ENCODE measurements at regions not wholly inside any gene's neighbourhood (a gene's known extent, or its start where the extent isn't known, plus 50 kb on each side); places are given as distances from the start of the nearest gene placed in this dataset.

DNA sequence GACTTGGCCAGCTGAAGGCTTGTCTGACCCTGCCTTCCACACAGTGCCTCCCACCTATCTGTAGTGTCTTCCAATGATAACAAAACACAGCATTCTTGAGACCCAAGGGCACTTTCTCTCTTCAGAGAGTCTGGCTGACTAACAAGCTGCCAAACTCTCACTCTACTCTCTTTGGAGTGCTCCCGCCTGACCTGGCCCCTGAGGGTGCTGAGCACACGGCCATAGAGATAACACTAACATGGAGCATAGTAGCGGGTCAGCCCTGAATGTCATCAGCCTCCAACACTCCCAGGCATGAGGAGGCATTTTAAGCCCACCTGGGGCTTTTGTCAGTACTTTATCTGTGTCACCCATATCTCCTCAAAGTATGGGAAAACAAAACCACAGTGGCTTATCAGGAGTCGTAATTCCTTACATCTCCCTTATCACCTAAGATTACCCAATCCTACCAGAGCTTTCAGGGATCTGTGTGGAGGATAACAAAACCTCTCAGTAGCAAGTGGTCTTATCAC is 160.3 kb upstream of the TCF4 start:
- H3K36me3 ChIP-seq (ENCODE audit: control insufficient read depth, insufficient read depth, low read length), result no peaks in the 10 kb centered on the region
- TF ChIP-seq, protein P1, sequence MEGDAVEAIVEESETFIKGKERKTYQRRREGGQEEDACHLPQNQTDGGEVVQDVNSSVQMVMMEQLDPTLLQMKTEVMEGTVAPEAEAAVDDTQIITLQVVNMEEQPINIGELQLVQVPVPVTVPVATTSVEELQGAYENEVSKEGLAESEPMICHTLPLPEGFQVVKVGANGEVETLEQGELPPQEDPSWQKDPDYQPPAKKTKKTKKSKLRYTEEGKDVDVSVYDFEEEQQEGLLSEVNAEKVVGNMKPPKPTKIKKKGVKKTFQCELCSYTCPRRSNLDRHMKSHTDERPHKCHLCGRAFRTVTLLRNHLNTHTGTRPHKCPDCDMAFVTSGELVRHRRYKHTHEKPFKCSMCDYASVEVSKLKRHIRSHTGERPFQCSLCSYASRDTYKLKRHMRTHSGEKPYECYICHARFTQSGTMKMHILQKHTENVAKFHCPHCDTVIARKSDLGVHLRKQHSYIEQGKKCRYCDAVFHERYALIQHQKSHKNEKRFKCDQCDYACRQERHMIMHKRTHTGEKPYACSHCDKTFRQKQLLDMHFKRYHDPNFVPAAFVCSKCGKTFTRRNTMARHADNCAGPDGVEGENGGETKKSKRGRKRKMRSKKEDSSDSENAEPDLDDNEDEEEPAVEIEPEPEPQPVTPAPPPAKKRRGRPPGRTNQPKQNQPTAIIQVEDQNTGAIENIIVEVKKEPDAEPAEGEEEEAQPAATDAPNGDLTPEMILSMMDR (IDR thresholded peaks at IDR 0.05; ENCODE audit: insufficient read depth, low read depth, low read length), result no peak
- POLR2A ChIA-PET, result no interaction called here
- H3K4me3 ChIP-seq (ENCODE audit: low read depth, low read length), result no peak overlapping the region
- DNase-seq (ENCODE audit: low read depth), result no peak
- no peaks in the 10 kb centered on the region for H3K27me3 ChIP-seq (ENCODE audit: control insufficient read depth, insufficient read depth, low read length)
- CTCF ChIA-PET, result interaction anchor here (0.7 to 1.6 kb wide), 2 partner anchors 13 to 15 kb away, joined by 3 to 5 read pairs; no protein-coding TSS in a partner anchor

DNA sequence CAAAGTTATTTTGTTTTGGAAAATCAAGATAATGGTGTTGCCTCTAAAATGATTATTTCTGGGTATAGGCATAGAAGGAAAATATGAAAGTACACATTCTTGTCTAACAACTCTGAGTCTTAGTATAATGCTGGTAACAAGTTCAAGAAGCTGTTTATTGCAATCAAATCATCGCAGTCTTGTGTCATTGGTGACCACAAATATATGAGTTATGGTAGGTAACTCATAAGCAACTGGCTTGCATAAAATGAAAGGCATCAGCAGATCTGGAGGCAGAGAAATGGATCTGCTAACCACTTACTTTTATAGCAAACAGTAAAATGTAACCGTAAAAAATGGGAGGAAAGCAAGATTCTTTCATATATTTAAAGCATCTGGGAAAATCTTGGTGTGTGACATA is 156.2 kb upstream of the TCF4 start:
- Histone ChIP-seq H3K36me3 (ENCODE audit: control insufficient read depth, insufficient read depth, low read length) (no peaks in the 10 kb centered on the region), H3K4me3 (ENCODE audit: low read depth, low read length) (no peak overlapping the region), H3K27me3 (ENCODE audit: control insufficient read depth, insufficient read depth, low read length) (no peaks in the 10 kb centered on the region)
- TF ChIP-seq, protein P1 (IDR thresholded peaks at IDR 0.05; ENCODE audit: insufficient read depth, low read depth, low read length), result no peak
- CTCF ChIA-PET, result interaction anchor here (1.9 kb wide), 1 partner anchor 9 kb away, joined by 5 read pairs; no protein-coding TSS in a partner anchor
- POLR2A ChIA-PET, result no interaction called here
- DNase-seq (ENCODE audit: low read depth), result no peak

DNA sequence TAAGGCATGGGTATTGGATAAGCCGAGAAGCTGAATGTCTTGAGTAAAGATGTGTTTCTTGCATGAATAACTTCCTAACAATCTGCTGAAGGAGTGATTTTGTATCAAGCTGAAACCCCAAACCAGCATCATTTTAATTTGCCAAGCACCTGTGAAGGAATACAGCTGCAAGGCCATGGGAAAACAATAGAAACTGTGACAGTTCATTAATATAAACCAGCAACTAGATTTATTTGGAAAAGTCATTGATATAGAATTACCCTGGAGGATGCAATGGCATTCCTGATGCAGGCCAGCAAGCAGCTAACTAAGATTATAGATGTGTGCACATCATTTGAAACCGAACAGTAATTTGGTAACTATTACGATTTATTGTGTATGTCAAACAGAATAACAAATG is 155.7 kb upstream of the TCF4 start:
- H3K36me3 ChIP-seq (ENCODE audit: control insufficient read depth, insufficient read depth, low read length), result no peaks in the 10 kb centered on the region
- no peak for DNase-seq (ENCODE audit: low read depth)
- TF ChIP-seq, protein P1 (IDR thresholded peaks at IDR 0.05; ENCODE audit: insufficient read depth, low read depth, low read length), result no peak
- ChIA-PET CTCF (interaction anchor here (1.9 kb wide), 1 partner anchor 10 kb away, joined by 5 read pairs; no protein-coding TSS in a partner anchor), POLR2A (no interaction called here)
- no peaks in the 10 kb centered on the region for H3K27me3 ChIP-seq (ENCODE audit: control insufficient read depth, insufficient read depth, low read length)
- no peak overlapping the region for H3K4me3 ChIP-seq (ENCODE audit: low read depth, low read length)

DNA sequence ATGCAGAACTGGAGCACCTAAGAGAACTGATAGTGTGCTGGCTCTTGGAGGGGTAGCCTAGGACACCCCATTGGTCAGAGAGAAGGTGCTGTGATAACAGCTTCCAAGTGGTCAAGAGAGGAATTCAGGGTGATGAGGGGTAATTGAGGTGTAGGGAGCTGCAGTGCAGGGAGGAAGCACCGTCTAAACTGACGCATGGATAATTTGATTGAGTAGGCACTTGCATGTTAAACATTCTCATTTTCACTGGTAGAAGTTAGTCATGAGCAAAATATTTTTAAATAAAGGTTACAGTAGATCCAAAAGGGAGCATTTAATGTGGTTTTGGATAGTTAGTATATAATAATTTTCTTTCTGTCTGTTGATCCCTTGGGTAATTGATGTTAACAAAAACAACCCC is 155.1 kb upstream of the TCF4 start:
- Histone ChIP-seq H3K4me3 (ENCODE audit: low read depth, low read length) (no peak overlapping the region), H3K27me3 (ENCODE audit: control insufficient read depth, insufficient read depth, low read length) (no peaks in the 10 kb centered on the region), H3K36me3 (ENCODE audit: control insufficient read depth, insufficient read depth, low read length) (no peaks in the 10 kb centered on the region)
- CTCF ChIA-PET, result no interaction called here
- POLR2A ChIA-PET, result no interaction called here
- TF ChIP-seq, protein P1 (IDR thresholded peaks at IDR 0.05; ENCODE audit: insufficient read depth, low read depth, low read length), result no peak
- DNase-seq (ENCODE audit: low read depth), result no peak

DNA sequence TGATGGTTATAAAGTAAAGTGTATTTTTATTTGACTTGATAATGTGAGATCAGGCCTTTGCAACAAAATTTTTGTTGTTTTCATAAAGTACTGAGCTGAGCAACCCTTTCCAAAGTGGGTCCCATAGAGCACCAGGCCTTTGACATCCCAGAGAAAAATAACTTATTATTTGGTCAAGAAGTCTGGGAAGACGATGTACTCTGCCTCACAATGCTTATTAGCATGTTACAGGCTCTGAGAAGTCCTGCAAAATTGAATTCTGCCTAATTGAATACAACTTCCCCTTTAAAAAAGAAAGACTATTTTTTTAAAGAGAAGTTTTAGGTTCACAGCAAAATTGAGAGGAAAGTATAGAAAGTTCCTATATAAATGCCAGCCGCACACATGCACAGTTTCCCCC is 151.5 kb upstream of the TCF4 start:
- ChIA-PET POLR2A (no interaction called here), CTCF (no interaction called here)
- no peak for DNase-seq (ENCODE audit: low read depth)
- no peaks in the 10 kb centered on the region for H3K27me3 ChIP-seq (ENCODE audit: control insufficient read depth, insufficient read depth, low read length)
- no peak overlapping the region for H3K4me3 ChIP-seq (ENCODE audit: low read depth, low read length)
- TF ChIP-seq, protein P1 (IDR thresholded peaks at IDR 0.05; ENCODE audit: insufficient read depth, low read depth, low read length), result no peak
- H3K36me3 ChIP-seq (ENCODE audit: control insufficient read depth, insufficient read depth, low read length), result no peaks in the 10 kb centered on the region
